IMR-90 (cell line): ENCODE measurements at regions not wholly inside any gene's neighbourhood (a gene's known extent, or its start where the extent isn't known, plus 50 kb on each side); places are given as distances from the start of the nearest gene placed in this dataset.

ENCODE experiments used
- ATAC-seq: fragments of 200-7000 bp; cut with Tn5 transposase; 2 replicates; pipeline ENCODE4 v1.9.1; 2020; ENCODE audit warnings: low read depth, mild to moderate bottlenecking, moderate library complexity
- BruUV-seq: library from RNA; stranded (reverse); fragments of 400-500 nt; replicated peaks from 2 replicates; lab custom pipeline; 2021; lab: Mats Ljungman, UMichigan
- CTCF ChIA-PET: fragments of 300-600 bp; formaldehyde crosslinking; extraction: SDS; loops from one replicate; lab custom pipeline; 2021; ENCODE audit warnings: antibody characterized with exemption; lab: Yijun Ruan, JAX
- POLR2A ChIA-PET: fragments of 300-600 bp; sonication (Branson Sonifier 250); formaldehyde crosslinking; loops from one replicate; lab custom pipeline; 2022; ENCODE audit warnings: antibody characterized with exemption; ENCODE audit not compliant: unreplicated experiment; lab: Charles Lee
- DNase-seq: peaks from one replicate; pipeline ENCODE4 v3.0.0; 2013
- H2AFZ ChIP-seq: replicated peaks from 2 replicates; pipeline ENCODE3; 2013; ENCODE audit warnings: low read length, mild to moderate bottlenecking; ENCODE audit not compliant: poor library complexity
- H2AK5ac ChIP-seq: 2 replicates; pipeline ENCODE4 v1.6.1; 2013; ENCODE audit warnings: low read depth, low read length, inconsistent platforms
- H2AK9ac ChIP-seq: replicated peaks from 2 replicates; pipeline ENCODE3; 2013; ENCODE audit warnings: mild to moderate bottlenecking, low read depth, low read length, moderate library complexity; ENCODE audit not compliant: poor library complexity
- H2BK120ac ChIP-seq: 2 replicates; pipeline ENCODE4 v1.6.1; 2013; ENCODE audit warnings: low read depth, low read length, inconsistent platforms
- H2BK15ac ChIP-seq: 3 replicates; pipeline ENCODE4 v1.6.1; 2013; ENCODE audit warnings: low read depth, low read length, inconsistent platforms
- H2BK20ac ChIP-seq: 2 replicates; pipeline ENCODE4 v1.6.1; 2013; ENCODE audit warnings: low read depth, mild to moderate bottlenecking, inconsistent platforms, low read length, moderate library complexity
- H2BK5ac ChIP-seq: 2 replicates; pipeline ENCODE4 v1.6.1; 2013; ENCODE audit warnings: mild to moderate bottlenecking, low read depth, low read length, inconsistent platforms; ENCODE audit not compliant: poor library complexity, severe bottlenecking
- H3K14ac ChIP-seq: replicated peaks from 2 replicates; pipeline ENCODE4 v1.6.1; 2013; ENCODE audit warnings: low read depth, low read length, inconsistent platforms
- H3K18ac ChIP-seq: 2 replicates; pipeline ENCODE4 v1.6.1; 2013; ENCODE audit warnings: low read depth, low read length, control low read depth
- H3K23ac ChIP-seq: 2 replicates; pipeline ENCODE4 v1.6.1; 2013; ENCODE audit warnings: low read depth, low read length, inconsistent platforms
- H3K27ac ChIP-seq: 2 replicates; pipeline ENCODE4 v1.5.1; 2013; ENCODE audit warnings: mild to moderate bottlenecking, control low read depth, low read length; ENCODE audit not compliant: insufficient read depth
- H3K27me3 ChIP-seq: 2 replicates; pipeline ENCODE4 v1.6.1; 2013; ENCODE audit warnings: low read length; ENCODE audit not compliant: control insufficient read depth, insufficient read depth
- H3K36me3 ChIP-seq: 2 replicates; pipeline ENCODE4 v1.6.1; 2013; ENCODE audit warnings: low read length, mixed read lengths; ENCODE audit not compliant: control insufficient read depth, insufficient read depth
- H3K4ac ChIP-seq: 2 replicates; pipeline ENCODE4 v1.6.1; 2013; ENCODE audit warnings: low read depth, low read length, inconsistent platforms
- H3K4me1 ChIP-seq: 2 replicates; pipeline ENCODE4 v1.6.1; 2013; ENCODE audit warnings: low read length, mixed read lengths; ENCODE audit not compliant: control insufficient read depth, insufficient read depth
- H3K4me2 ChIP-seq: 2 replicates; pipeline ENCODE4 v1.6.1; 2013; ENCODE audit warnings: low read depth, mild to moderate bottlenecking, control low read depth, low read length, moderate library complexity
- H3K4me3 ChIP-seq: 2 replicates; pipeline ENCODE4 v1.5.1; 2013; ENCODE audit warnings: low read depth, mild to moderate bottlenecking, control low read depth, low read length, moderate library complexity; ENCODE audit not compliant: insufficient read depth
- H3K56ac ChIP-seq: 2 replicates; pipeline ENCODE4 v1.6.1; 2013; ENCODE audit warnings: low read length, inconsistent platforms; ENCODE audit not compliant: insufficient read depth; ENCODE audit errors: extremely low read depth
- H3K79me1 ChIP-seq, 2 experiments: 2 replicates each; pipeline ENCODE4 v1.6.1; 2013; ENCODE audit warnings: low read length in 2 of 2, inconsistent platforms in 1 of 2, low read depth in 1 of 2
- H3K9ac ChIP-seq: 2 replicates; pipeline ENCODE4 v1.6.1; 2013; ENCODE audit warnings: low read depth, low read length, control low read depth
- H3K9me1 ChIP-seq: 2 replicates; pipeline ENCODE4 v1.6.1; 2013; ENCODE audit warnings: low read length, inconsistent platforms; ENCODE audit not compliant: insufficient read depth
- H3K9me3 ChIP-seq: 2 replicates; pipeline ENCODE4 v1.6.1; 2013; ENCODE audit warnings: low read length; ENCODE audit not compliant: control insufficient read depth, insufficient read depth
- H4K20me1 ChIP-seq: 2 replicates; pipeline ENCODE4 v1.6.1; 2013; ENCODE audit warnings: low read length, inconsistent platforms; ENCODE audit not compliant: insufficient read depth
- H4K5ac ChIP-seq: 2 replicates; pipeline ENCODE4 v1.6.1; 2013; ENCODE audit warnings: mild to moderate bottlenecking, low read depth, low read length, control low read depth
- H4K8ac ChIP-seq, 2 experiments: 2 replicates each; pipeline ENCODE4 v1.6.1; 2013; ENCODE audit warnings: low read depth in 2 of 2, low read length in 2 of 2, control low read depth in 1 of 2, inconsistent platforms in 1 of 2
- H4K91ac ChIP-seq: 2 replicates; pipeline ENCODE4 v1.6.1; 2013; ENCODE audit warnings: low read depth, low read length, inconsistent platforms; ENCODE audit not compliant: insufficient read depth
- CEBPB ChIP-seq: IDR thresholded peaks from 2 replicates; pipeline ENCODE4 v1.6.1; 2012; ENCODE audit warnings: low read depth, low read length, improper control_type of control experiment
- MXI1 ChIP-seq: IDR thresholded peaks from 2 replicates; pipeline ENCODE4 v1.6.1; 2012; ENCODE audit warnings: low read depth, mild to moderate bottlenecking, low read length, moderate library complexity, borderline replicate concordance
- WGBS, 2 experiments: methylation state at CpG; one replicate each; pipeline versions ENCODE4 v1.1.5 to v1.1.7; 2013; ENCODE audit warnings: missing lambda C conversion rate in 2 of 2; ENCODE audit not compliant: insufficient read length in 1 of 2; ENCODE audit errors: extremely low coverage in 2 of 2; 5-methylcytosine and 5-hydroxymethylcytosine counted together
- dilution Hi-C: fragments of 300-500 bp; cut with HindIII; formaldehyde crosslinking; loops from one replicate; pipeline ENCODE4 v1.14.3; 2018; ENCODE audit warnings: low sequenced_read_pairs; ENCODE audit not compliant: unreplicated experiment
- in situ Hi-C: fragments of 300-500 bp; cut with MboI; formaldehyde crosslinking; loops from 3 replicates; pipeline ENCODE4 v1.14.3; 2019; ENCODE audit warnings: low sequenced_read_pairs, inconsistent platforms, mixed read lengths
- intact Hi-C: fragments of 100-400 bp; cut with micrococcal nuclease; formaldehyde crosslinking; loops from 2 replicates; pipeline ENCODE4 v1.10.0; 2022

- DNase-seq (no peak), ATAC-seq (no peak)
- no peak overlapping the region for H3K4ac ChIP-seq
- H3K36me3 ChIP-seq: no peaks in the 10 kb centered on the region
- no peak overlapping the region for H3K18ac ChIP-seq
- H4K8ac ChIP-seq: no peak overlapping the region
- no peaks in the 10 kb centered on the region for H3K79me1 ChIP-seq
- no peaks in the 10 kb centered on the region; the same call in 1 of the 2 replicates for H3K27me3 ChIP-seq
- ChIA-PET POLR2A (no interaction called here), CTCF (no interaction called here)
- no peak for TF ChIP-seq CEBPB
- TF ChIP-seq MXI1: no peak
- H4K20me1 ChIP-seq: no peaks in the 10 kb centered on the region
- no peak overlapping the region for H2AK5ac ChIP-seq
- H4K91ac ChIP-seq: no peak overlapping the region
- in situ Hi-C loops (no loop called here), intact Hi-C loops (no loop called here), dilution Hi-C loops (no loop called here)
- H3K56ac ChIP-seq: no peak overlapping the region
- H2BK15ac ChIP-seq: no peak overlapping the region
- no peak overlapping the region for H2BK120ac ChIP-seq
- H3K9me3 ChIP-seq: no peaks in the 10 kb centered on the region
- H2BK5ac ChIP-seq: no peak overlapping the region
- BruUV-seq: no TSS peak
- no peak overlapping the region for H3K14ac ChIP-seq
- no CpG with 5 or more reads among the region's 3 CpGs for WGBS, 2 experiments
- H3K23ac ChIP-seq: no peak overlapping the region
- H2AFZ ChIP-seq: no peak overlapping the region
- H3K4me3 ChIP-seq: no peak overlapping the region
- H3K9me1 ChIP-seq: no peaks in the 10 kb centered on the region
- H3K4me1 ChIP-seq: no peaks in the 10 kb centered on the region; the same call in 1 of the 2 replicates
- no peak overlapping the region for H3K27ac ChIP-seq
- no peak overlapping the region for H3K4me2 ChIP-seq
- H4K5ac ChIP-seq: no peak overlapping the region
- no peak overlapping the region for H2BK20ac ChIP-seq
- H3K9ac ChIP-seq: no peak overlapping the region
- no peak overlapping the region for H2AK9ac ChIP-seq
Measured at GRCh38 chr1:209417761-209418160, 165.8 kb upstream of the CAMK1G start.
